ENCODE measurements at regions not wholly inside any gene's neighbourhood (a gene's known extent, or its start where the extent isn't known, plus 50 kb on each side); places are given as distances from the start of the nearest gene placed in this dataset.

DNA sequence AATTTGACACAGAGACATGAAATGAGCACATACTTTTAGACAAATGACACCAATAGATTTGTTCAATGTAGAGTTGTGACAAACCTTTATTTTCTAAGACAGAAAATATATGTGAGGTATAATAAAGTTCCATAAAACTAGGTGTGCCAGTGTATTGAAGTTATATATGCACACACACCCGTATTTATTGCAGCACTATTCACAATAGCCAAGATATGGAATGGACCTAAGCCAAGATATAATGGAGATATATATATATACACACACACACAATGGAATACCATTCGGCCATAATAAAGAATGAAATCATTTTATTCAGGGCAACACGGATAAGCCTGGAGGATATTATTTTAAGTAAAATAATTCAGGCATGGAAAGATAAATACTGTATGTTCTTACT, 1013.5 kb downstream of the KCNT2 start:
- TF ChIP-seq TAF1 (IDR thresholded peaks at IDR 0.05; ENCODE audit: borderline replicate concordance, low read depth, low read length) (no peak), ZNF384 (IDR thresholded peaks at IDR 0.05; ENCODE audit: borderline replicate concordance, low read depth, low read length) (no peak), SP1 (IDR thresholded peaks at IDR 0.05; ENCODE audit: low read depth, low read length) (no peak), NR2C2 (IDR thresholded peaks at IDR 0.05; ENCODE audit: borderline replicate concordance, control insufficient read depth, insufficient read length, low read depth) (no peak), FOXM1 (IDR thresholded peaks at IDR 0.05; ENCODE audit: low read depth, low read length) (no peak), SUZ12 (IDR thresholded peaks at IDR 0.05; ENCODE audit: unreplicated experiment) (no peak), CEBPB (IDR thresholded peaks at IDR 0.05; ENCODE audit: borderline replicate concordance in 1 of 2, low read depth in 2 of 2, low read length in 2 of 2) (no peak), POLR2AphosphoS5 (IDR thresholded peaks at IDR 0.05; ENCODE audit: low read length) (no peak), BHLHE40 (IDR thresholded peaks at IDR 0.05; ENCODE audit: borderline replicate concordance in 1 of 2, low read depth in 2 of 2, low read length in 1 of 2) (no peak)
- TF ChIP-seq, protein P1, sequence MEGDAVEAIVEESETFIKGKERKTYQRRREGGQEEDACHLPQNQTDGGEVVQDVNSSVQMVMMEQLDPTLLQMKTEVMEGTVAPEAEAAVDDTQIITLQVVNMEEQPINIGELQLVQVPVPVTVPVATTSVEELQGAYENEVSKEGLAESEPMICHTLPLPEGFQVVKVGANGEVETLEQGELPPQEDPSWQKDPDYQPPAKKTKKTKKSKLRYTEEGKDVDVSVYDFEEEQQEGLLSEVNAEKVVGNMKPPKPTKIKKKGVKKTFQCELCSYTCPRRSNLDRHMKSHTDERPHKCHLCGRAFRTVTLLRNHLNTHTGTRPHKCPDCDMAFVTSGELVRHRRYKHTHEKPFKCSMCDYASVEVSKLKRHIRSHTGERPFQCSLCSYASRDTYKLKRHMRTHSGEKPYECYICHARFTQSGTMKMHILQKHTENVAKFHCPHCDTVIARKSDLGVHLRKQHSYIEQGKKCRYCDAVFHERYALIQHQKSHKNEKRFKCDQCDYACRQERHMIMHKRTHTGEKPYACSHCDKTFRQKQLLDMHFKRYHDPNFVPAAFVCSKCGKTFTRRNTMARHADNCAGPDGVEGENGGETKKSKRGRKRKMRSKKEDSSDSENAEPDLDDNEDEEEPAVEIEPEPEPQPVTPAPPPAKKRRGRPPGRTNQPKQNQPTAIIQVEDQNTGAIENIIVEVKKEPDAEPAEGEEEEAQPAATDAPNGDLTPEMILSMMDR (IDR thresholded peaks at IDR 0.05 in 2 of 3, conservative IDR thresholded peaks at IDR 0.05 in 1 of 3; ENCODE audit: control insufficient read depth in 2 of 3, extremely low read depth in 1 of 3, insufficient read depth in 1 of 3, low read depth in 3 of 3, low read length in 3 of 3): no peak
- TF ChIP-seq, protein P2, sequence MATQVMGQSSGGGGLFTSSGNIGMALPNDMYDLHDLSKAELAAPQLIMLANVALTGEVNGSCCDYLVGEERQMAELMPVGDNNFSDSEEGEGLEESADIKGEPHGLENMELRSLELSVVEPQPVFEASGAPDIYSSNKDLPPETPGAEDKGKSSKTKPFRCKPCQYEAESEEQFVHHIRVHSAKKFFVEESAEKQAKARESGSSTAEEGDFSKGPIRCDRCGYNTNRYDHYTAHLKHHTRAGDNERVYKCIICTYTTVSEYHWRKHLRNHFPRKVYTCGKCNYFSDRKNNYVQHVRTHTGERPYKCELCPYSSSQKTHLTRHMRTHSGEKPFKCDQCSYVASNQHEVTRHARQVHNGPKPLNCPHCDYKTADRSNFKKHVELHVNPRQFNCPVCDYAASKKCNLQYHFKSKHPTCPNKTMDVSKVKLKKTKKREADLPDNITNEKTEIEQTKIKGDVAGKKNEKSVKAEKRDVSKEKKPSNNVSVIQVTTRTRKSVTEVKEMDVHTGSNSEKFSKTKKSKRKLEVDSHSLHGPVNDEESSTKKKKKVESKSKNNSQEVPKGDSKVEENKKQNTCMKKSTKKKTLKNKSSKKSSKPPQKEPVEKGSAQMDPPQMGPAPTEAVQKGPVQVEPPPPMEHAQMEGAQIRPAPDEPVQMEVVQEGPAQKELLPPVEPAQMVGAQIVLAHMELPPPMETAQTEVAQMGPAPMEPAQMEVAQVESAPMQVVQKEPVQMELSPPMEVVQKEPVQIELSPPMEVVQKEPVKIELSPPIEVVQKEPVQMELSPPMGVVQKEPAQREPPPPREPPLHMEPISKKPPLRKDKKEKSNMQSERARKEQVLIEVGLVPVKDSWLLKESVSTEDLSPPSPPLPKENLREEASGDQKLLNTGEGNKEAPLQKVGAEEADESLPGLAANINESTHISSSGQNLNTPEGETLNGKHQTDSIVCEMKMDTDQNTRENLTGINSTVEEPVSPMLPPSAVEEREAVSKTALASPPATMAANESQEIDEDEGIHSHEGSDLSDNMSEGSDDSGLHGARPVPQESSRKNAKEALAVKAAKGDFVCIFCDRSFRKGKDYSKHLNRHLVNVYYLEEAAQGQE (IDR thresholded peaks at IDR 0.05; ENCODE audit: low read depth, low read length): no peak
- TF ChIP-seq, protein P3, sequence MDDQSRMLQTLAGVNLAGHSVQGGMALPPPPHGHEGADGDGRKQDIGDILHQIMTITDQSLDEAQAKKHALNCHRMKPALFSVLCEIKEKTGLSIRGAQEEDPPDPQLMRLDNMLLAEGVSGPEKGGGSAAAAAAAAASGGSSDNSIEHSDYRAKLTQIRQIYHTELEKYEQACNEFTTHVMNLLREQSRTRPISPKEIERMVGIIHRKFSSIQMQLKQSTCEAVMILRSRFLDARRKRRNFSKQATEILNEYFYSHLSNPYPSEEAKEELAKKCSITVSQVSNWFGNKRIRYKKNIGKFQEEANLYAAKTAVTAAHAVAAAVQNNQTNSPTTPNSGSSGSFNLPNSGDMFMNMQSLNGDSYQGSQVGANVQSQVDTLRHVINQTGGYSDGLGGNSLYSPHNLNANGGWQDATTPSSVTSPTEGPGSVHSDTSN (IDR thresholded peaks at IDR 0.05; ENCODE audit: insufficient replicate concordance, low read depth, low read length): no peak
- TF ChIP-seq, protein P4, sequence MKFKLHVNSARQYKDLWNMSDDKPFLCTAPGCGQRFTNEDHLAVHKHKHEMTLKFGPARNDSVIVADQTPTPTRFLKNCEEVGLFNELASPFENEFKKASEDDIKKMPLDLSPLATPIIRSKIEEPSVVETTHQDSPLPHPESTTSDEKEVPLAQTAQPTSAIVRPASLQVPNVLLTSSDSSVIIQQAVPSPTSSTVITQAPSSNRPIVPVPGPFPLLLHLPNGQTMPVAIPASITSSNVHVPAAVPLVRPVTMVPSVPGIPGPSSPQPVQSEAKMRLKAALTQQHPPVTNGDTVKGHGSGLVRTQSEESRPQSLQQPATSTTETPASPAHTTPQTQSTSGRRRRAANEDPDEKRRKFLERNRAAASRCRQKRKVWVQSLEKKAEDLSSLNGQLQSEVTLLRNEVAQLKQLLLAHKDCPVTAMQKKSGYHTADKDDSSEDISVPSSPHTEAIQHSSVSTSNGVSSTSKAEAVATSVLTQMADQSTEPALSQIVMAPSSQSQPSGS (IDR thresholded peaks at IDR 0.05; ENCODE audit: low read length): no peak
- TF ChIP-seq, protein P5, sequence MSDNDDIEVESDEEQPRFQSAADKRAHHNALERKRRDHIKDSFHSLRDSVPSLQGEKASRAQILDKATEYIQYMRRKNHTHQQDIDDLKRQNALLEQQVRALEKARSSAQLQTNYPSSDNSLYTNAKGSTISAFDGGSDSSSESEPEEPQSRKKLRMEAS (IDR thresholded peaks at IDR 0.05; ENCODE audit: low read depth, low read length): no peak
